PC-9 (cell line): ENCODE measurements at regions not wholly inside any gene's neighbourhood (a gene's known extent, or its start where the extent isn't known, plus 50 kb on each side); places are given as distances from the start of the nearest gene placed in this dataset.

Experiments used
- BruUV-seq: library from RNA; stranded (reverse); fragments of 400-500 nt; replicated peaks from 2 replicates; lab custom pipeline; 2021; lab: Mats Ljungman, UMichigan
- CTCF ChIA-PET: fragments of 300-600 bp; sonication (Branson Sonifier 250); formaldehyde crosslinking; loops from one replicate; lab custom pipeline; 2022; ENCODE audit warnings: antibody characterized with exemption; lab: Charles Lee
- POLR2A ChIA-PET: fragments of 300-600 bp; sonication (Branson Sonifier 250); formaldehyde crosslinking; loops from one replicate; lab custom pipeline; 2022; ENCODE audit warnings: antibody characterized with exemption; ENCODE audit not compliant: unreplicated experiment; lab: Charles Lee
- DNase-seq, 2 experiments: peaks; one replicate each; pipeline versions ENCODE4 v3.0.0 to v3.0.0-alpha.2; 2015 to 2022; ENCODE audit warnings: mixed read lengths in 1 of 2
- H2AFZ ChIP-seq: fragments of 200-600 bp; sonication (generic); 2 replicates; pipeline ENCODE4 v1.8.1; 2017; ENCODE audit warnings: antibody characterized with exemption
- H3F3A ChIP-seq: fragments of 200-600 bp; sonication (generic); 2 replicates; pipeline ENCODE4 v1.8.1; 2017; ENCODE audit warnings: antibody characterized with exemption, mild to moderate bottlenecking, low read depth; ENCODE audit not compliant: insufficient read depth
- H3K27ac ChIP-seq: fragments of 200-600 bp; sonication (generic); 2 replicates; pipeline ENCODE4 v1.6.1; 2016; ENCODE audit warnings: mixed run types
- H3K27me3 ChIP-seq: fragments of 200-600 bp; sonication (generic); 2 replicates; pipeline ENCODE4 v1.6.1; 2016; ENCODE audit warnings: low read depth, mixed run types; ENCODE audit not compliant: insufficient read depth
- H3K36me3 ChIP-seq: fragments of 200-600 bp; sonication (generic); 2 replicates; pipeline ENCODE4 v1.6.1; 2016; ENCODE audit warnings: low read depth, mixed run types
- H3K4me1 ChIP-seq: fragments of 200-600 bp; sonication (generic); replicated peaks from 2 replicates; pipeline ENCODE4 v1.6.1; 2016; ENCODE audit warnings: mixed run types; ENCODE audit not compliant: insufficient read depth
- H3K4me2 ChIP-seq: fragments of 200-600 bp; sonication (generic); 2 replicates; pipeline ENCODE4 v1.6.1; 2017; ENCODE audit warnings: mixed run types
- H3K4me3 ChIP-seq: fragments of 200-600 bp; sonication (generic); 2 replicates; pipeline ENCODE4 v1.6.1; 2016; ENCODE audit warnings: mixed run types
- H3K79me2 ChIP-seq: fragments of 200-600 bp; sonication (generic); 2 replicates; pipeline ENCODE4 v1.6.1; 2017; ENCODE audit warnings: low read depth, mixed run types
- H3K9me2 ChIP-seq: fragments of 200-600 bp; sonication (generic); 2 replicates; pipeline ENCODE4 v1.8.1; 2017; ENCODE audit warnings: mild to moderate bottlenecking; ENCODE audit not compliant: insufficient read depth
- H3K9me3 ChIP-seq: fragments of 200-600 bp; sonication (generic); 2 replicates; pipeline ENCODE4 v1.8.1; 2016; ENCODE audit warnings: low read depth; ENCODE audit not compliant: insufficient read depth
- H4K20me1 ChIP-seq: fragments of 200-600 bp; sonication (generic); 2 replicates; pipeline ENCODE4 v1.8.1; 2017; ENCODE audit not compliant: insufficient read depth
- EZH2 ChIP-seq: fragments of 200-600 bp; sonication (generic); IDR thresholded peaks from 2 replicates; pipeline ENCODE4 v1.8.0; 2017; ENCODE audit warnings: antibody characterized with exemption, low read depth
- intact Hi-C: fragments of 100-400 bp; cut with micrococcal nuclease; formaldehyde crosslinking; loops from one replicate; pipeline ENCODE4 v1.10.0; 2022; ENCODE audit not compliant: unreplicated experiment
- TF ChIP-seq, protein P1 (sequence below): fragments of 200-600 bp; sonication (generic); conservative IDR thresholded peaks from 2 replicates; pipeline ENCODE4 v1.6.1; 2017; ENCODE audit warnings: mixed run types, antibody characterized with exemption, mild to moderate bottlenecking, moderate library complexity

GRCh38 chr10:27399871-27400270 is 104.2 kb upstream of the RAB18 start:
- H3K4me1 ChIP-seq = no peaks in the 10 kb centered on the region
- H2AFZ ChIP-seq = no peak overlapping the region
- no peaks in the 10 kb centered on the region for H3K36me3 ChIP-seq
- no peak overlapping the region for H3K4me2 ChIP-seq
- no peaks in the 10 kb centered on the region for H4K20me1 ChIP-seq
- POLR2A ChIA-PET = no interaction called here
- peaks cover 6% of the 10 kb centered on the region for H3K27me3 ChIP-seq
- H3K9me2 ChIP-seq = no peaks in the 10 kb centered on the region
- no peaks in the 10 kb centered on the region for H3K79me2 ChIP-seq
- intact Hi-C loops = no loop called here
- no TSS peak for BruUV-seq
- CTCF ChIA-PET = no interaction called here
- DNase-seq = no peak
- H3K27ac ChIP-seq = no peak overlapping the region
- no peak overlapping the region for H3K4me3 ChIP-seq
- H3K9me3 ChIP-seq = no peaks in the 10 kb centered on the region
- H3F3A ChIP-seq = no peaks in the 10 kb centered on the region
- TF ChIP-seq EZH2 = no peak
- TF ChIP-seq, protein P1, sequence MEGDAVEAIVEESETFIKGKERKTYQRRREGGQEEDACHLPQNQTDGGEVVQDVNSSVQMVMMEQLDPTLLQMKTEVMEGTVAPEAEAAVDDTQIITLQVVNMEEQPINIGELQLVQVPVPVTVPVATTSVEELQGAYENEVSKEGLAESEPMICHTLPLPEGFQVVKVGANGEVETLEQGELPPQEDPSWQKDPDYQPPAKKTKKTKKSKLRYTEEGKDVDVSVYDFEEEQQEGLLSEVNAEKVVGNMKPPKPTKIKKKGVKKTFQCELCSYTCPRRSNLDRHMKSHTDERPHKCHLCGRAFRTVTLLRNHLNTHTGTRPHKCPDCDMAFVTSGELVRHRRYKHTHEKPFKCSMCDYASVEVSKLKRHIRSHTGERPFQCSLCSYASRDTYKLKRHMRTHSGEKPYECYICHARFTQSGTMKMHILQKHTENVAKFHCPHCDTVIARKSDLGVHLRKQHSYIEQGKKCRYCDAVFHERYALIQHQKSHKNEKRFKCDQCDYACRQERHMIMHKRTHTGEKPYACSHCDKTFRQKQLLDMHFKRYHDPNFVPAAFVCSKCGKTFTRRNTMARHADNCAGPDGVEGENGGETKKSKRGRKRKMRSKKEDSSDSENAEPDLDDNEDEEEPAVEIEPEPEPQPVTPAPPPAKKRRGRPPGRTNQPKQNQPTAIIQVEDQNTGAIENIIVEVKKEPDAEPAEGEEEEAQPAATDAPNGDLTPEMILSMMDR = no peak

GRCh38 chr10:27393961-27394360 is 110.1 kb upstream of the RAB18 start:
- Histone ChIP-seq H3K4me1 (no peaks in the 10 kb centered on the region), H3K27ac (no peak overlapping the region), H3K36me3 (no peaks in the 10 kb centered on the region), H3K9me3 (no peaks in the 10 kb centered on the region), H2AFZ (no peak overlapping the region), H3K27me3 (no peaks in the 10 kb centered on the region), H3K79me2 (no peaks in the 10 kb centered on the region), H4K20me1 (no peaks in the 10 kb centered on the region), H3K9me2 (no peaks in the 10 kb centered on the region), H3F3A (no peaks in the 10 kb centered on the region), H3K4me3 (no peak overlapping the region), H3K4me2 (no peak overlapping the region)
- DNase-seq = no peak
- CTCF ChIA-PET = no interaction called here
- POLR2A ChIA-PET = no interaction called here
- intact Hi-C loops = no loop called here
- TF ChIP-seq EZH2 = no peak
- TF ChIP-seq, protein P1 = no peak
- BruUV-seq = no TSS peak

DNA sequence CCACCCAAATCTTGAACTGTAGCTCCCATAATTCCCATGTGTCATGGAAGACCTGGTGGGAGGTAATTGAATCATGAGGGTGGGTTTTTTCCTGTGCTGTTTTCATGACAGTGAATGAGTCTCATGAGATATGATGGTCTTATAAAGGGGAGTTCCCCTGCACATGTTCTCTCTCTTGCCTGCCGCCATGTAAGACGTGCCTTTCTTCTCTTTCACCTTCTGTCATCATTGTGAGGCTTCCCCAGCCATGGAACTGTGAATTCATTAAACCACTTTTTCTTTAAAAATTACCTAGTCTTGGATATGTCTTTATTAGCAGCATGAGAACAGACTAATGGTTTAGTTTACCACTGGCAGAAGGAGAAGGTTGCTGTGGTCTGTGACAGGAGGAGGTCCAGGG is 111.5 kb upstream of the RAB18 start:
- Histone ChIP-seq H3K27ac (no peak overlapping the region), H3K4me1 (no peaks in the 10 kb centered on the region), H3K27me3 (peaks cover 3% of the 10 kb centered on the region; the same call in 1 of the 2 replicates), H3F3A (no peaks in the 10 kb centered on the region), H3K9me2 (no peaks in the 10 kb centered on the region), H2AFZ (no peak overlapping the region), H3K36me3 (no peaks in the 10 kb centered on the region), H3K79me2 (no peaks in the 10 kb centered on the region), H3K4me3 (no peak overlapping the region), H3K4me2 (no peak overlapping the region), H3K9me3 (no peaks in the 10 kb centered on the region), H4K20me1 (no peaks in the 10 kb centered on the region)
- TF ChIP-seq, protein P1 = no peak
- TF ChIP-seq EZH2 = no peak
- no peak for DNase-seq
- BruUV-seq = no TSS peak
- POLR2A ChIA-PET = no interaction called here
- intact Hi-C loops = no loop called here
- CTCF ChIA-PET = no interaction called here
